ENCODE measurements at regions not wholly inside any gene's neighbourhood (a gene's known extent, or its start where the extent isn't known, plus 50 kb on each side); places are given as distances from the start of the nearest gene placed in this dataset.
"Not testable (repeated sequence)": the region's sequence is repeated elsewhere in the genome, so short reads cannot be mapped to it uniquely, and the experiment has no call there.

- RAD21 ChIA-PET (ENCODE audit: unreplicated experiment); intact Hi-C loops (cut with micrococcal nuclease; ENCODE audit: unreplicated experiment): not testable (repeated sequence)
These were observed 144.8 kb upstream of the XIRP2 start for GRCh38 chr2:166743482-166743881.

DNA sequence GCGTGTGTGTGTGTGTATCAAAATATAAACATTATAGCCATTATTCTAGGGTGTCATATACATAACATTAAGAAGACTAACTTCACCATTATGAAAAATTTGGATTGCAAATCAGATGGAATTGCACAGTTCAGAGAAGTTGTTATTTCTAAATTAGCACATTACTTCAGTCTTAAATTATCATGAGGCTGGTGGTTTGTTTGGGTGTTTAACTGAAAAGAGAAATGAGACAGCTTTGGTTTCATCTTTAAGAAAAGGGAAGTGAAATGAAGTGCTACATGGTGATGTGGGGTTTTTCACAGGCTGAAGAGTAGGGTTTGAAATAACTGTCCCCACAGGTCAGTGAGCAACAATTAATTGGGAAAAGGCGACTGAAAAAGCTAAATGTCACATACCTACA is 161.2 kb upstream of the XIRP2 start:
- Histone ChIP-seq H3K79me2 (ENCODE audit: control insufficient read depth, insufficient read depth, low read length) (no peaks in the 10 kb centered on the region), H3K9ac (ENCODE audit: control insufficient read depth, insufficient read depth, low read length) (no peak overlapping the region), H2AFZ (ENCODE audit: control insufficient read depth, low read depth, low read length) (no peak overlapping the region), H3K27me3 (replicated peaks in 1 of 2; ENCODE audit: control insufficient read depth in 2 of 2, insufficient read depth in 2 of 2, low read length in 1 of 2) (no peaks in the 10 kb centered on the region), H3K9me3 (replicated peaks; ENCODE audit: control insufficient read depth, insufficient read depth, low read length) (no peaks in the 10 kb centered on the region; the same call in 2 of the 3 replicates), H3K36me3 (ENCODE audit: control insufficient read depth in 2 of 2, insufficient read depth in 2 of 2, low read length in 1 of 2) (no peaks in the 10 kb centered on the region), H3K4me2 (ENCODE audit: control insufficient read depth, insufficient read depth) (no peak overlapping the region), H3K27ac (ENCODE audit: control insufficient read depth, insufficient read depth) (no peak overlapping the region), H3K4me1 (ENCODE audit: control insufficient read depth, insufficient read depth, low read length) (peaks cover 3% of the 10 kb centered on the region; the same call in 1 of the 2 replicates), H4K20me1 (ENCODE audit: control insufficient read depth, insufficient read depth) (no peaks in the 10 kb centered on the region), H3K4me3 (no peak overlapping the region)
- ChIA-PET CTCF (no interaction called here), RAD21 (ENCODE audit: unreplicated experiment) (interaction anchor here (0.7 to 1.5 kb wide), 4 partner anchors 29 to 78 kb away, joined by 4 to 11 read pairs (median 4); no protein-coding TSS in a partner anchor), POLR2A (no interaction called here), SMC1A (ENCODE audit: uncharacterized antibody, unreplicated experiment) (interaction anchor here (1.0 to 3.9 kb wide), 6 partner anchors 9 to 188 kb away, joined by 3 to 21 read pairs (median 6); no protein-coding TSS in a partner anchor)
- in situ Hi-C loops (cut with MboI) = no loop called here
- intact Hi-C loops (cut with micrococcal nuclease; ENCODE audit: unreplicated experiment) = no loop called here
- 0% methylated on average over 2 of the region's 2 CpGs for WGBS (ENCODE audit: insufficient coverage, insufficient replicate concordance, low lambda C conversion rate, missing lambda C conversion rate)
- peak; percentile 47 for DNase-seq (ENCODE audit: low read depth, low spot score)
- FAIRE-seq = no peak
- ATAC-seq = peak; percentile 99
- BruUV-seq (replicated peaks) = no TSS peak
- no peak for TF ChIP-seq WRNIP1 (IDR thresholded peaks at IDR 0.05; ENCODE audit: borderline replicate concordance, low read depth, low read length)
- no peak for TF ChIP-seq CBFB (IDR thresholded peaks at IDR 0.05; ENCODE audit: low read depth)
- TF ChIP-seq POU2F2 (IDR thresholded peaks at IDR 0.05; ENCODE audit: borderline replicate concordance, low read depth, low read length) = peak; percentile 28; the same call in 1 of the 3 replicates
- TF ChIP-seq, protein P1, sequence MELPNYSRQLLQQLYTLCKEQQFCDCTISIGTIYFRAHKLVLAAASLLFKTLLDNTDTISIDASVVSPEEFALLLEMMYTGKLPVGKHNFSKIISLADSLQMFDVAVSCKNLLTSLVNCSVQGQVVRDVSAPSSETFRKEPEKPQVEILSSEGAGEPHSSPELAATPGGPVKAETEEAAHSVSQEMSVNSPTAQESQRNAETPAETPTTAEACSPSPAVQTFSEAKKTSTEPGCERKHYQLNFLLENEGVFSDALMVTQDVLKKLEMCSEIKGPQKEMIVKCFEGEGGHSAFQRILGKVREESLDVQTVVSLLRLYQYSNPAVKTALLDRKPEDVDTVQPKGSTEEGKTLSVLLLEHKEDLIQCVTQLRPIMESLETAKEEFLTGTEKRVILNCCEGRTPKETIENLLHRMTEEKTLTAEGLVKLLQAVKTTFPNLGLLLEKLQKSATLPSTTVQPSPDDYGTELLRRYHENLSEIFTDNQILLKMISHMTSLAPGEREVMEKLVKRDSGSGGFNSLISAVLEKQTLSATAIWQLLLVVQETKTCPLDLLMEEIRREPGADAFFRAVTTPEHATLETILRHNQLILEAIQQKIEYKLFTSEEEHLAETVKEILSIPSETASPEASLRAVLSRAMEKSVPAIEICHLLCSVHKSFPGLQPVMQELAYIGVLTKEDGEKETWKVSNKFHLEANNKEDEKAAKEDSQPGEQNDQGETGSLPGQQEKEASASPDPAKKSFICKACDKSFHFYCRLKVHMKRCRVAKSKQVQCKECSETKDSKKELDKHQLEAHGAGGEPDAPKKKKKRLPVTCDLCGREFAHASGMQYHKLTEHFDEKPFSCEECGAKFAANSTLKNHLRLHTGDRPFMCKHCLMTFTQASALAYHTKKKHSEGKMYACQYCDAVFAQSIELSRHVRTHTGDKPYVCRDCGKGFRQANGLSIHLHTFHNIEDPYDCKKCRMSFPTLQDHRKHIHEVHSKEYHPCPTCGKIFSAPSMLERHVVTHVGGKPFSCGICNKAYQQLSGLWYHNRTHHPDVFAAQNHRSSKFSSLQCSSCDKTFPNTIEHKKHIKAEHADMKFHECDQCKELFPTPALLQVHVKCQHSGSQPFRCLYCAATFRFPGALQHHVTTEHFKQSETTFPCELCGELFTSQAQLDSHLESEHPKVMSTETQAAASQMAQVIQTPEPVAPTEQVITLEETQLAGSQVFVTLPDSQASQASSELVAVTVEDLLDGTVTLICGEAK (IDR thresholded peaks at IDR 0.05; ENCODE audit: borderline replicate concordance) = no peak
- TF ChIP-seq BRCA1 (IDR thresholded peaks at IDR 0.05; ENCODE audit: low read depth, low read length) = no peak
- TF ChIP-seq CHD1 (IDR thresholded peaks at IDR 0.05; ENCODE audit: low read depth, low read length) = no peak
- no peak for TF ChIP-seq HCFC1 (IDR thresholded peaks at IDR 0.05; ENCODE audit: low read length)
- no peak for TF ChIP-seq SMAD1 (IDR thresholded peaks at IDR 0.05; ENCODE audit: low read depth, partially characterized antibody)
- no peak for TF ChIP-seq CEBPB (IDR thresholded peaks at IDR 0.05; ENCODE audit: borderline replicate concordance in 1 of 2, low read depth in 2 of 2, low read length in 2 of 2)
- TF ChIP-seq CREB1 (IDR thresholded peaks at IDR 0.05; ENCODE audit: low read depth) = no peak
- no peak for TF ChIP-seq HSF1 (IDR thresholded peaks at IDR 0.05; ENCODE audit: low read depth, low read length)
- no peak; the same call in 1 of the 2 replicates for TF ChIP-seq ZNF24 (IDR thresholded peaks at IDR 0.05)

More at GRCh38 chr2:166743482-166743881, 144.8 kb upstream of the XIRP2 start:
- SMC1A ChIA-PET (ENCODE audit: uncharacterized antibody, unreplicated experiment); ATAC-seq; H3K79me2 ChIP-seq (ENCODE audit: control insufficient read depth, insufficient read depth, low read length); H3K27ac ChIP-seq (ENCODE audit: control insufficient read depth, insufficient read depth); H4K20me1 ChIP-seq (ENCODE audit: control insufficient read depth, insufficient read depth); POLR2A ChIA-PET; FAIRE-seq; in situ Hi-C loops (cut with MboI); CTCF ChIA-PET; H3K36me3 ChIP-seq (ENCODE audit: control insufficient read depth in 2 of 2, insufficient read depth in 2 of 2, low read length in 1 of 2); H3K9me3 ChIP-seq (replicated peaks; ENCODE audit: control insufficient read depth, insufficient read depth, low read length); H3K27me3 ChIP-seq (replicated peaks in 1 of 2; ENCODE audit: control insufficient read depth in 2 of 2, insufficient read depth in 2 of 2, low read length in 1 of 2); DNase-seq (ENCODE audit: low read depth, low spot score); H3K4me2 ChIP-seq (ENCODE audit: control insufficient read depth, insufficient read depth); H3K9ac ChIP-seq (ENCODE audit: control insufficient read depth, insufficient read depth, low read length); BruUV-seq (replicated peaks); H3K4me3 ChIP-seq; H3K4me1 ChIP-seq (ENCODE audit: control insufficient read depth, insufficient read depth, low read length); H2AFZ ChIP-seq (ENCODE audit: control insufficient read depth, low read depth, low read length): not testable (repeated sequence)
- peak; percentile 42; the same call in 1 of the 2 replicates for TF ChIP-seq CBX5 (IDR thresholded peaks at IDR 0.05; ENCODE audit: low read depth)
- WGBS (ENCODE audit: insufficient coverage, insufficient replicate concordance, low lambda C conversion rate, missing lambda C conversion rate) = 62% methylated on average over 10 of the region's 10 CpGs
